Liver (tissue), 7 donors: ENCODE measurements at regions not wholly inside any gene's neighbourhood (a gene's known extent, or its start where the extent isn't known, plus 50 kb on each side); places are given as distances from the start of the nearest gene placed in this dataset.

Experiments used
- DNase-seq: peaks from one replicate; pipeline ENCODE4 v3.0.0-alpha.2; 2017; ENCODE audit warnings: low spot score
- H3K27ac ChIP-seq, 2 donors: one replicate each; pipeline ENCODE4 v1.7.0; 2013; ENCODE audit warnings: inconsistent platforms in 2 of 2, low read length in 2 of 2, control low read depth in 1 of 2, low read depth in 1 of 2, mild to moderate bottlenecking in 1 of 2
- H3K27me3 ChIP-seq, 4 donors: one replicate each; pipeline versions ENCODE4 v1.6.1 to v1.7.0; 2013; ENCODE audit warnings: low read length in 3 of 4, inconsistent platforms in 1 of 4, mild to moderate bottlenecking in 1 of 4, moderate library complexity in 1 of 4; ENCODE audit not compliant: control insufficient read depth in 4 of 4, insufficient read depth in 4 of 4
- H3K36me3 ChIP-seq, 4 donors: one replicate each; pipeline versions ENCODE4 v1.6.1 to v1.7.0; 2013; ENCODE audit warnings: low read length in 3 of 4, mild to moderate bottlenecking in 3 of 4, low read depth in 1 of 4, moderate library complexity in 1 of 4; ENCODE audit not compliant: control insufficient read depth in 4 of 4, insufficient read depth in 3 of 4
- H3K4me1 ChIP-seq, 4 donors: one replicate each; pipeline versions ENCODE4 v1.6.1 to v1.7.0; 2013; ENCODE audit warnings: low read length in 3 of 4, mild to moderate bottlenecking in 3 of 4, moderate library complexity in 1 of 4; ENCODE audit not compliant: control insufficient read depth in 4 of 4, insufficient read depth in 4 of 4
- H3K4me3 ChIP-seq, 3 donors: one replicate each; pipeline versions ENCODE4 v1.6.1 to v1.7.0; 2013; ENCODE audit warnings: low read length in 3 of 3, control low read depth in 1 of 3, low read depth in 1 of 3, mild to moderate bottlenecking in 1 of 3
- H3K9ac ChIP-seq, 2 donors: one replicate each; pipeline ENCODE4 v1.7.0; 2013; ENCODE audit warnings: low read length in 2 of 2, mild to moderate bottlenecking in 2 of 2, moderate library complexity in 2 of 2, control low read depth in 1 of 2, low read depth in 1 of 2
- H3K9me3 ChIP-seq, 4 donors: one replicate each; pipeline versions ENCODE4 v1.6.1 to v1.7.0; 2013; ENCODE audit warnings: low read length in 3 of 4; ENCODE audit not compliant: control insufficient read depth in 4 of 4
- EGR1 ChIP-seq, 2 donors: IDR thresholded peaks; 2 replicates each; pipeline ENCODE4 v1.6.1; 2016 to 2018; ENCODE audit warnings: antibody characterized with exemption in 2 of 2, low read depth in 2 of 2
- FOXA1 ChIP-seq: IDR thresholded peaks from 2 replicates; pipeline ENCODE4 v1.6.1; 2016; ENCODE audit warnings: antibody characterized with exemption
- FOXA2 ChIP-seq: IDR thresholded peaks from 2 replicates; pipeline ENCODE4 v1.6.1; 2016; ENCODE audit warnings: antibody characterized with exemption
- GABPA ChIP-seq, 2 donors: IDR thresholded peaks in 1 of 2; conservative IDR thresholded peaks in 1 of 2; 2 replicates each; pipeline ENCODE4 v1.6.1; 2016; ENCODE audit warnings: antibody characterized with exemption in 2 of 2, mild to moderate bottlenecking in 1 of 2, moderate library complexity in 1 of 2
- HNF4A ChIP-seq, 2 donors: conservative IDR thresholded peaks; 2 replicates each; pipeline ENCODE4 v1.6.1; 2016; ENCODE audit warnings: antibody characterized with exemption in 2 of 2, mild to moderate bottlenecking in 2 of 2
- HNF4G ChIP-seq: IDR thresholded peaks from 2 replicates; pipeline ENCODE4 v1.6.1; 2016; ENCODE audit warnings: antibody characterized with exemption
- JUND ChIP-seq, 2 donors: IDR thresholded peaks; 2 replicates each; pipeline ENCODE4 v1.6.1; 2016; ENCODE audit warnings: antibody characterized with exemption in 2 of 2
- NR2F2 ChIP-seq: IDR thresholded peaks from 2 replicates; pipeline ENCODE4 v1.6.1; 2016; ENCODE audit warnings: antibody characterized with exemption
- RAD21 ChIP-seq, 2 donors: IDR thresholded peaks; 2 replicates each; pipeline ENCODE4 v1.6.1; 2016; ENCODE audit warnings: antibody characterized with exemption in 2 of 2, mild to moderate bottlenecking in 2 of 2
- RXRA ChIP-seq, 2 donors: IDR thresholded peaks; 2 replicates each; pipeline ENCODE4 v1.6.1; 2017 to 2018; ENCODE audit warnings: antibody characterized with exemption in 2 of 2, mild to moderate bottlenecking in 1 of 2
- SP1 ChIP-seq: IDR thresholded peaks from 2 replicates; pipeline ENCODE4 v1.6.1; 2018; ENCODE audit warnings: antibody characterized with exemption, mild to moderate bottlenecking
- TAF1 ChIP-seq: conservative IDR thresholded peaks from 2 replicates; pipeline ENCODE4 v1.6.1; 2016; ENCODE audit warnings: antibody characterized with exemption, mild to moderate bottlenecking
- YY1 ChIP-seq: IDR thresholded peaks from 2 replicates; pipeline ENCODE4 v1.6.1; 2016; ENCODE audit warnings: antibody characterized with exemption, mild to moderate bottlenecking
- WGBS: extraction: QIAGEN DNeasy Blood & Tissue Kit; methylation state at CpG from one replicate; pipeline ENCODE4 v1.1.7; 2013; 5-methylcytosine and 5-hydroxymethylcytosine counted together
- TF ChIP-seq, protein P1 (sequence below): IDR thresholded peaks from 2 replicates; pipeline ENCODE4 v1.6.1; 2016; ENCODE audit warnings: antibody characterized with exemption
- TF ChIP-seq, protein P2 (sequence below): IDR thresholded peaks from 2 replicates; pipeline ENCODE4 v1.6.1; 2016; ENCODE audit warnings: antibody characterized with exemption
- TF ChIP-seq, protein P3 (sequence below): IDR thresholded peaks from 2 replicates; pipeline ENCODE4 v1.6.1; 2016; ENCODE audit warnings: antibody characterized with exemption, mild to moderate bottlenecking
- TF ChIP-seq, protein P4 (sequence below): IDR thresholded peaks from 2 replicates; pipeline ENCODE4 v1.6.1; 2016; ENCODE audit warnings: antibody characterized with exemption
- donor health status: healthy.
- donor health status: healthy.
- donor health status: healthy.
- donor health status: healthy.

DNA sequence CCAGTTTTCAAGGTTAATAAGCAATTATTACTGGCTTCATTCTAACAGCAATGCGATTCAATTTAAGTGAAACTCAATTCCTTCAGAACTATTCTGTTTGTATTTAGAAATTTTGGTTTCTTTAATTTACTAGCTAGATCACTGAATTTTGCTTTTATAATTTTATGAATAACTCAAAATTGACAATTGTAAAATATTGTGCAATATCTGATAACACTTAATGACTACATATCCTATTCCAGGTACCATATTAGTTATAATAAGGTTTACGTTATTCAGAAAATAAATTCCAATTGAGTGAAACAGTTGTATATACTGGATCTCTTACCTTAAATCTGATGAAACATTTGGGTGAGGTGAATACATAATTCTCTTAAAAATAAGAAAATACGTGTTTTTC, 1348.3 kb upstream of the CDH6 start:
- H3K4me1 ChIP-seq = no peaks in the 10 kb centered on the region
- no peak for TF ChIP-seq YY1
- TF ChIP-seq, protein P1, sequence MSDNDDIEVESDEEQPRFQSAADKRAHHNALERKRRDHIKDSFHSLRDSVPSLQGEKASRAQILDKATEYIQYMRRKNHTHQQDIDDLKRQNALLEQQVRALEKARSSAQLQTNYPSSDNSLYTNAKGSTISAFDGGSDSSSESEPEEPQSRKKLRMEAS = no peak
- no peak for TF ChIP-seq EGR1 (IDR thresholded peaks at IDR 0.05; ENCODE audit: low read depth in 2 of 2)
- TF ChIP-seq, protein P2, sequence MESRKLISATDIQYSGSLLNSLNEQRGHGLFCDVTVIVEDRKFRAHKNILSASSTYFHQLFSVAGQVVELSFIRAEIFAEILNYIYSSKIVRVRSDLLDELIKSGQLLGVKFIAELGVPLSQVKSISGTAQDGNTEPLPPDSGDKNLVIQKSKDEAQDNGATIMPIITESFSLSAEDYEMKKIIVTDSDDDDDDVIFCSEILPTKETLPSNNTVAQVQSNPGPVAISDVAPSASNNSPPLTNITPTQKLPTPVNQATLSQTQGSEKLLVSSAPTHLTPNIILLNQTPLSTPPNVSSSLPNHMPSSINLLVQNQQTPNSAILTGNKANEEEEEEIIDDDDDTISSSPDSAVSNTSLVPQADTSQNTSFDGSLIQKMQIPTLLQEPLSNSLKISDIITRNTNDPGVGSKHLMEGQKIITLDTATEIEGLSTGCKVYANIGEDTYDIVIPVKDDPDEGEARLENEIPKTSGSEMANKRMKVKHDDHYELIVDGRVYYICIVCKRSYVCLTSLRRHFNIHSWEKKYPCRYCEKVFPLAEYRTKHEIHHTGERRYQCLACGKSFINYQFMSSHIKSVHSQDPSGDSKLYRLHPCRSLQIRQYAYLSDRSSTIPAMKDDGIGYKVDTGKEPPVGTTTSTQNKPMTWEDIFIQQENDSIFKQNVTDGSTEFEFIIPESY = no peak
- TF ChIP-seq GABPA (IDR thresholded peaks at IDR 0.05 in 1 of 2, conservative IDR thresholded peaks at IDR 0.05 in 1 of 2) = no peak
- no peak for TF ChIP-seq TAF1
- no peak for TF ChIP-seq FOXA2
- TF ChIP-seq HNF4G = no peak
- TF ChIP-seq, protein P3, sequence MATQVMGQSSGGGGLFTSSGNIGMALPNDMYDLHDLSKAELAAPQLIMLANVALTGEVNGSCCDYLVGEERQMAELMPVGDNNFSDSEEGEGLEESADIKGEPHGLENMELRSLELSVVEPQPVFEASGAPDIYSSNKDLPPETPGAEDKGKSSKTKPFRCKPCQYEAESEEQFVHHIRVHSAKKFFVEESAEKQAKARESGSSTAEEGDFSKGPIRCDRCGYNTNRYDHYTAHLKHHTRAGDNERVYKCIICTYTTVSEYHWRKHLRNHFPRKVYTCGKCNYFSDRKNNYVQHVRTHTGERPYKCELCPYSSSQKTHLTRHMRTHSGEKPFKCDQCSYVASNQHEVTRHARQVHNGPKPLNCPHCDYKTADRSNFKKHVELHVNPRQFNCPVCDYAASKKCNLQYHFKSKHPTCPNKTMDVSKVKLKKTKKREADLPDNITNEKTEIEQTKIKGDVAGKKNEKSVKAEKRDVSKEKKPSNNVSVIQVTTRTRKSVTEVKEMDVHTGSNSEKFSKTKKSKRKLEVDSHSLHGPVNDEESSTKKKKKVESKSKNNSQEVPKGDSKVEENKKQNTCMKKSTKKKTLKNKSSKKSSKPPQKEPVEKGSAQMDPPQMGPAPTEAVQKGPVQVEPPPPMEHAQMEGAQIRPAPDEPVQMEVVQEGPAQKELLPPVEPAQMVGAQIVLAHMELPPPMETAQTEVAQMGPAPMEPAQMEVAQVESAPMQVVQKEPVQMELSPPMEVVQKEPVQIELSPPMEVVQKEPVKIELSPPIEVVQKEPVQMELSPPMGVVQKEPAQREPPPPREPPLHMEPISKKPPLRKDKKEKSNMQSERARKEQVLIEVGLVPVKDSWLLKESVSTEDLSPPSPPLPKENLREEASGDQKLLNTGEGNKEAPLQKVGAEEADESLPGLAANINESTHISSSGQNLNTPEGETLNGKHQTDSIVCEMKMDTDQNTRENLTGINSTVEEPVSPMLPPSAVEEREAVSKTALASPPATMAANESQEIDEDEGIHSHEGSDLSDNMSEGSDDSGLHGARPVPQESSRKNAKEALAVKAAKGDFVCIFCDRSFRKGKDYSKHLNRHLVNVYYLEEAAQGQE = no peak
- TF ChIP-seq FOXA1 = no peak
- no peak for TF ChIP-seq SP1
- TF ChIP-seq, protein P4, sequence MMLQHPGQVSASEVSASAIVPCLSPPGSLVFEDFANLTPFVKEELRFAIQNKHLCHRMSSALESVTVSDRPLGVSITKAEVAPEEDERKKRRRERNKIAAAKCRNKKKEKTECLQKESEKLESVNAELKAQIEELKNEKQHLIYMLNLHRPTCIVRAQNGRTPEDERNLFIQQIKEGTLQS = no peak
- no peak for TF ChIP-seq NR2F2
- H3K4me3 ChIP-seq = no peak overlapping the region
- no peak for DNase-seq
- H3K9me3 ChIP-seq = no peaks in the 10 kb centered on the region
- no peak overlapping the region for H3K27ac ChIP-seq
- H3K9ac ChIP-seq = no peak overlapping the region
- H3K27me3 ChIP-seq = no peaks in the 10 kb centered on the region
- whole genome bisulfite sequencing = 90% methylated on average over 3 of the region's 3 CpGs
- H3K36me3 ChIP-seq = no peaks in the 10 kb centered on the region

DNA sequence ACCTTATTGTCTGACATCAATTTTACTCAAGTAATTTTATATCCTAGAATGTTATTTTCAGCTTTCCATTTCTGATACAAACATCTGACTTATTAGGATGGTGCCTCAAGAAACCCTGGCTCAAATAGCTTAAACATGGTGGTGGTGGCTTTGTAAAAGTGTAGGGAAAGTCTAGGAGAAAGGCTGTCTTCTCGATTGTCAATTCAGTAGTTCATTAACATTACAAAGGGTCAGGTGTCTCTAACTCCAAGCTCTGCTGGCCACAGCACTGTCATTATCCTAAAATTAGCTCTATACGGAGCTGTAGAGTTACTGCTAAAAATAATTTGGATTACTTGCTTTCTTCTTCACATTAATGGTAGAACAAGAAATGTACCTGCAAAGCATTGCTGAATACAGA, 1360.1 kb upstream of the CDH6 start:
- Histone ChIP-seq H3K4me1 (no peaks in the 10 kb centered on the region), H3K27me3 (no peaks in the 10 kb centered on the region), H3K36me3 (no peaks in the 10 kb centered on the region), H3K9ac (no peak overlapping the region), H3K9me3 (no peaks in the 10 kb centered on the region), H3K4me3 (no peak overlapping the region), H3K27ac (no peak overlapping the region)
- no peak for DNase-seq
- 60% methylated on average over 2 of the region's 2 CpGs for WGBS
- TF ChIP-seq JUND (IDR thresholded peaks at IDR 0.05) = no peak
- no peak for TF ChIP-seq RAD21 (IDR thresholded peaks at IDR 0.05)
- TF ChIP-seq YY1 = no peak
- TF ChIP-seq, protein P2 = no peak
- no peak for TF ChIP-seq TAF1
- TF ChIP-seq RXRA (IDR thresholded peaks at IDR 0.05) = no peak
- no peak for TF ChIP-seq HNF4A (conservative IDR thresholded peaks at IDR 0.05)
- TF ChIP-seq HNF4G = no peak
- no peak for TF ChIP-seq FOXA2
- TF ChIP-seq, protein P1 = no peak
- no peak for TF ChIP-seq SP1
- TF ChIP-seq, protein P3 = no peak
- TF ChIP-seq, protein P4 = no peak
